ENCODE measurements at regions not wholly inside any gene's neighbourhood (a gene's known extent, or its start where the extent isn't known, plus 50 kb on each side); places are given as distances from the start of the nearest gene placed in this dataset.

GRCh38 chr3:43865351-43865750 is 174.6 kb downstream of the ABHD5 start:
- TF ChIP-seq, protein P1, sequence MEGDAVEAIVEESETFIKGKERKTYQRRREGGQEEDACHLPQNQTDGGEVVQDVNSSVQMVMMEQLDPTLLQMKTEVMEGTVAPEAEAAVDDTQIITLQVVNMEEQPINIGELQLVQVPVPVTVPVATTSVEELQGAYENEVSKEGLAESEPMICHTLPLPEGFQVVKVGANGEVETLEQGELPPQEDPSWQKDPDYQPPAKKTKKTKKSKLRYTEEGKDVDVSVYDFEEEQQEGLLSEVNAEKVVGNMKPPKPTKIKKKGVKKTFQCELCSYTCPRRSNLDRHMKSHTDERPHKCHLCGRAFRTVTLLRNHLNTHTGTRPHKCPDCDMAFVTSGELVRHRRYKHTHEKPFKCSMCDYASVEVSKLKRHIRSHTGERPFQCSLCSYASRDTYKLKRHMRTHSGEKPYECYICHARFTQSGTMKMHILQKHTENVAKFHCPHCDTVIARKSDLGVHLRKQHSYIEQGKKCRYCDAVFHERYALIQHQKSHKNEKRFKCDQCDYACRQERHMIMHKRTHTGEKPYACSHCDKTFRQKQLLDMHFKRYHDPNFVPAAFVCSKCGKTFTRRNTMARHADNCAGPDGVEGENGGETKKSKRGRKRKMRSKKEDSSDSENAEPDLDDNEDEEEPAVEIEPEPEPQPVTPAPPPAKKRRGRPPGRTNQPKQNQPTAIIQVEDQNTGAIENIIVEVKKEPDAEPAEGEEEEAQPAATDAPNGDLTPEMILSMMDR (conservative IDR thresholded peaks at IDR 0.05; ENCODE audit: low read length): no peak
- no peak for DNase-seq (ENCODE audit: low read depth)
- H3K4me3 ChIP-seq (ENCODE audit: low read length): no peak overlapping the region

GRCh38 chr3:43865887-43866528 is 175.3 kb downstream of the ABHD5 start:
- no peak for DNase-seq (ENCODE audit: low read depth)
- H3K4me3 ChIP-seq (ENCODE audit: low read length): no peak overlapping the region
- TF ChIP-seq, protein P1 (conservative IDR thresholded peaks at IDR 0.05; ENCODE audit: low read length): no peak

- TF ChIP-seq, protein P1 (conservative IDR thresholded peaks at IDR 0.05; ENCODE audit: low read length): no peak
- peak; percentile 98 for DNase-seq (ENCODE audit: low read depth)
- no peak overlapping the region for H3K4me3 ChIP-seq (ENCODE audit: low read length)
These were observed 176.0 kb downstream of the ABHD5 start for GRCh38 chr3:43866529-43867353.

DNA sequence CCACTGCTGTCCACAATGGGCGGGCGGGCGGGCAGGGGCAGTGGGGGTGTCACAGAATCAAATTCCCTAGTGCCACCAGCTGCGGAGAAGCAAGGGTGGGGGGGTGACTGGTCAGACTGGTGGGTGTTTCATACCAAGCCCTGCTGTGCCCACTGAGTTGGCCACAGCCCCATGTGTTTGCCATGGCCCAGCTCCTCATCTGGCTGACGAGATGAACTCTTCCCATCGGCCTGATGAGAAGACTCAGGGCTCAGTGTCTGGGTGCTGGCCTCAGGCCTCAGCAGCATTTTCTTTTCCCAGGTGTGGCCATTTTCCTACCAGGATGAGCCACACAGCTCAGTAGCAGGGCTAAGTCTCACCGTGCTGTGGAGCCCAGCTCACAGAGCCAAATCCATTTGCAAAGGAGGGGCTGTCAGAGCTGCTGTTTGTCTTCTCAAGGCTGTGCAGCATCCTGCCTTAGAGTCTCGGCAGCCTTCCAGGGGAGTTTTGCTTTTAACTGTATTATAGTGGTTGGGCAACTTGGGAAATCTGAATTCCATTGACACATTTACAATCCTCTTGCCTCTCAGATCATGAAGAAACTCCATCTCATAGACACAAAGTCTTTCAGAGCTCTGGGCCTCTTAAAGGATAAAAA is 176.8 kb downstream of the ABHD5 start:
- peak; percentile 97 for DNase-seq (ENCODE audit: low read depth)
- H3K4me3 ChIP-seq (ENCODE audit: low read length): no peak overlapping the region
- TF ChIP-seq, protein P1 (conservative IDR thresholded peaks at IDR 0.05; ENCODE audit: low read length): no peak

DNA sequence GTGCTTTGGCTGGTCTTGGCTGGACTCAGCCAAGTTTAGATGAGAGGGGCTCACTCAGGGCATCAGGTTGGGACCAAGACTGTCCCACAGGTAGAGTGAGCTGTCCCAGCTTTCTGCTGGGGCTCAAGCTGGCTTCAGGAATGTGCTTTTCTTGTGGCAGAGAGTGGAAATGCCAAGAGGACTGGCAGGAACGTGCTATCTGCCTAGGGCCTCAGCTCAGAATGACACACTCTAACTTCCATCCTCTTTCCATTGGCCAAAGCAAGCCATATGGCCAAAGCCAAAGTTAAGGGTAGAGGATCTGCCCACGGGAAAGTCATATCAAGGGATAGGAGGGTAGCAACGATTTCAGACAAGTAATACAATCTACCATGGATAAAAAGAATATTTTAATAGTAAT is 178.8 kb downstream of the ABHD5 start:
- H3K4me3 ChIP-seq (ENCODE audit: low read length): no peak overlapping the region
- no peak for DNase-seq (ENCODE audit: low read depth)
- TF ChIP-seq, protein P1 (conservative IDR thresholded peaks at IDR 0.05; ENCODE audit: low read length): no peak

- TF ChIP-seq, protein P1 (conservative IDR thresholded peaks at IDR 0.05; ENCODE audit: low read length): no peak
- H3K4me3 ChIP-seq (ENCODE audit: low read length): no peak overlapping the region
- peak; percentile 73 for DNase-seq (ENCODE audit: low read depth)
These were observed 179.4 kb downstream of the ABHD5 start for GRCh38 chr3:43870120-43870519.

Measured in AG10803 (cell line).